Mesothelial cell of epicardium (in vitro differentiated cells): ENCODE measurements at regions not wholly inside any gene's neighbourhood (a gene's known extent, or its start where the extent isn't known, plus 50 kb on each side); places are given as distances from the start of the nearest gene placed in this dataset.

Experiments
- DNase-seq, 2 experiments: peaks; one replicate each; pipeline ENCODE4 v3.0.0; 2021; ENCODE audit warnings: low spot score in 2 of 2; ENCODE audit not compliant: unreplicated experiment in 2 of 2
- H3K27ac Mint-ChIP-seq: 2 replicates; pipeline ENCODE4 v1.8.0; 2021; ENCODE audit warnings: mixed read lengths
- H3K27me3 Mint-ChIP-seq: 2 replicates; pipeline ENCODE4 v1.8.0; 2021; ENCODE audit warnings: low read depth, mixed read lengths
- H3K36me3 Mint-ChIP-seq: 2 replicates; pipeline ENCODE4 v1.8.0; 2021; ENCODE audit warnings: mixed read lengths
- H3K4me1 Mint-ChIP-seq: 2 replicates; pipeline ENCODE4 v1.8.0; 2021; ENCODE audit warnings: mixed read lengths
- H3K4me3 Mint-ChIP-seq: 2 replicates; pipeline ENCODE4 v1.8.0; 2021; ENCODE audit warnings: mild to moderate bottlenecking, moderate library complexity, mixed read lengths
- H3K9me3 Mint-ChIP-seq: 2 replicates; pipeline ENCODE4 v1.8.0; 2021; ENCODE audit warnings: mixed read lengths
- TF ChIP-seq, protein P1 (sequence below): fragments of 200-600 bp; sonication (generic); IDR thresholded peaks from one replicate; pipeline ENCODE4 v1.5.0; 2021; ENCODE audit warnings: antibody characterized with exemption; ENCODE audit not compliant: unreplicated experiment

DNA sequence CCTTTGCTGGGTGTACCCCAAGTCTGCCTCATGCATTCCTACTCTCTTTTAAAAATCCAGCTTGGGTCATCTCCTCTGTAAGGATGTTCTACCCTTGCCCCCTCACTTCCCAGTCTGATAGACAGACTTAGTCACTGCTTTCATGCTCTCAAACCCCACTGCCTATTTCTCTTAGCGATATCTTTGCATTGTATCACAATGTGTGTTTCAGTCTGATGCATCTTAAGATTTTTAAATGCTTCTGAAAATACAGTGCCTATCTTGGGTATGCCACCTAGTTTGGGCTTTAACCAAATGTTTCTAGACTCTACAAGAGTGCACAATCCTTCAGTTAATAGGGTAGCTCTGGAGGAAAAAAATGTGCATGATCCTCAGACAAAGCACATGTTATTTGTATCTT is 97.8 kb downstream of the SNX18 start:
- no peaks in the 10 kb centered on the region for H3K36me3 Mint-ChIP-seq
- DNase-seq, result no peak
- TF ChIP-seq, protein P1, sequence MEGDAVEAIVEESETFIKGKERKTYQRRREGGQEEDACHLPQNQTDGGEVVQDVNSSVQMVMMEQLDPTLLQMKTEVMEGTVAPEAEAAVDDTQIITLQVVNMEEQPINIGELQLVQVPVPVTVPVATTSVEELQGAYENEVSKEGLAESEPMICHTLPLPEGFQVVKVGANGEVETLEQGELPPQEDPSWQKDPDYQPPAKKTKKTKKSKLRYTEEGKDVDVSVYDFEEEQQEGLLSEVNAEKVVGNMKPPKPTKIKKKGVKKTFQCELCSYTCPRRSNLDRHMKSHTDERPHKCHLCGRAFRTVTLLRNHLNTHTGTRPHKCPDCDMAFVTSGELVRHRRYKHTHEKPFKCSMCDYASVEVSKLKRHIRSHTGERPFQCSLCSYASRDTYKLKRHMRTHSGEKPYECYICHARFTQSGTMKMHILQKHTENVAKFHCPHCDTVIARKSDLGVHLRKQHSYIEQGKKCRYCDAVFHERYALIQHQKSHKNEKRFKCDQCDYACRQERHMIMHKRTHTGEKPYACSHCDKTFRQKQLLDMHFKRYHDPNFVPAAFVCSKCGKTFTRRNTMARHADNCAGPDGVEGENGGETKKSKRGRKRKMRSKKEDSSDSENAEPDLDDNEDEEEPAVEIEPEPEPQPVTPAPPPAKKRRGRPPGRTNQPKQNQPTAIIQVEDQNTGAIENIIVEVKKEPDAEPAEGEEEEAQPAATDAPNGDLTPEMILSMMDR, result no peak
- H3K27ac Mint-ChIP-seq, result no peak overlapping the region
- H3K27me3 Mint-ChIP-seq, result peaks cover 8% of the 10 kb centered on the region
- H3K4me1 Mint-ChIP-seq, result peaks cover 9% of the 10 kb centered on the region
- H3K9me3 Mint-ChIP-seq, result no peaks in the 10 kb centered on the region
- no peak overlapping the region for H3K4me3 Mint-ChIP-seq

DNA sequence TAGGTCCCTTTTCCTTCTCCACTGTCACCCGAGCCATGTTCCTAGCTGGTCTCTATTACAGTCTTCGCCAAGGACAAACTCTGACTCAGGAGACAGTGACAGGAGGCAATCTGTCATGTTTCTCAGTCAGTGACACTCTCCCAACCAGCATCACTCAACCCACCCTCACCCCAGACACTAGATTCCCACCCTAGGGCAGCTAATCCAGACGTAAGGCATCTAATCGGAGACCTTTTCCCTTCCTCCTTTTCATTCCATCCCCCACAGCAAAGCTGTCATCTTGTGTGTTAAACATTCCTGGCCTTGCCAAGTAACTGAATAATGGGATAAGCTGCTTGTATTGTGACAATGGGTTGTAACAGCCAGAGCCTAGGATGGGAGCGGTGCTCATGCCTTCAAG is 95.2 kb downstream of the SNX18 start:
- H3K36me3 Mint-ChIP-seq, result no peaks in the 10 kb centered on the region
- DNase-seq, result no peak
- no peak overlapping the region for H3K4me3 Mint-ChIP-seq
- peaks cover 9% of the 10 kb centered on the region for H3K4me1 Mint-ChIP-seq
- no peaks in the 10 kb centered on the region for H3K27me3 Mint-ChIP-seq
- no peak overlapping the region for H3K27ac Mint-ChIP-seq
- H3K9me3 Mint-ChIP-seq, result peaks cover 8% of the 10 kb centered on the region
- TF ChIP-seq, protein P1, result no peak

DNA sequence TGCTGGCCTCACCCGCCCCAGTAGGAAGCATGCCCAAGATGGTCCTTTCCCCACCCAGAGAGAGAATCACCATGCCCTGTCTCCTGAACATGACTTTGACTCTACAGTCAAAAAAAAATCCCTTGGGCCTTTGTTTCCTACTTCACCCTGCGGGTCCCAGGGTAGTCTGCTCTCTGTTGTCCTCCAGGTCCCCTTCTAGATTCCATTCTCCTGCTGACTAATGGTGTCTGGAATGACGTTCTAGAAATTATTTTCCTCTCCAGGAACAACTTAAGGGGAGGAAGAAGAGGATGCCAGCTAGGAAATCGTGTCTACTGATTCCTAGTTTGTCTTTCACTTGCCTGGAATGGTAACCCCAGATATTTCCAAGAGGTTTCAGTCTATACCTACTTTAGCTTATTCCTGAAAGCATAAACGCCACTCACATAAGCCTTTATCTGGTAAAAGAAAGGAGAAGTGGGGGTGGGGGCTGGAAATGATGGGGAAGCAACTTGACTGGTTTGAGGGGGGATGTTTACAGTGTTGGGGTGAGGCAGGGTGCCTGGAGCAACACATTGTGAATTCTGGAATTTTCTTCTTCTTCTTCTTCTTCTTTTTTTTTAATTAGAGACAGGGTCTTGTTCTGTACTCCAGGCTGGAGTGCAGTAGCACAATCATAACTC is 93.9 kb downstream of the SNX18 start:
- H3K9me3 Mint-ChIP-seq, result peaks cover 8% of the 10 kb centered on the region
- H3K36me3 Mint-ChIP-seq, result no peaks in the 10 kb centered on the region
- no peak overlapping the region for H3K4me3 Mint-ChIP-seq
- H3K27ac Mint-ChIP-seq, result no peak overlapping the region
- TF ChIP-seq, protein P1, result no peak
- no peaks in the 10 kb centered on the region for H3K27me3 Mint-ChIP-seq
- no peak for DNase-seq
- peaks cover 4% of the 10 kb centered on the region for H3K4me1 Mint-ChIP-seq

DNA sequence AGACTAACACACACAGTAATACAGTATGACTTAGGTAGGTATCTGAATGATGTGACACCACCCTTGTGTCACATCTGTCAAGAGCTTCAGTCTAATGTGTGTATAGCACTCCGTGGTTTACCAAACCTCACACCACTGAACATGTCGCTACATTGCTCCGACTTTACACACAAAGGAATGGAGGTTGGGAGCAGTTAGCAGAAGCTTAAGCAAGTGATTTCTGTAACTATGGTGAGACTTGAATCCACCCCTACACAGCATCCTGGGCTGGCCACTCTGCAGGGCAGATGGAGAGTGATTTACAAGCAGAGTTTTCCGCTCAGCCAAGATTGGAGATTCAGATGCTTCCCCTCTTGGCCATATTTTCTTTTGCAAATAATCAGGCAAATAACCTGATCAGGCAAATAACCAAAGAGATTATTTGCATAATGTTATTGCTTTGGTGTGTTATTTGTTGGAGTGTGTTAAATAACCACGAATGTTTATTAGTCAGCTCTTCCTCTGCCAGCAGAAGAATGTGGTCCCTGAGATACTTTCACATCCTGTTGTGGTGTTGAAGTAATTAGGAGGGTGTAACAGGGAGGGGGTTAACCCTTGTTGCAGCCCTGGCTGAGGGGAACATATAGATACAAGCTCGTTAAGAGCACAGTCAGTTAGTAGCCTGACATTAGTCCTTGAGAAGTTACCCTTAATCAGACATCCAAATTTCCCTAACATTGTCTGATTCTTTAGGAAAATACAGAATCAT is 92.8 kb downstream of the SNX18 start:
- H3K27me3 Mint-ChIP-seq, result no peaks in the 10 kb centered on the region

DNA sequence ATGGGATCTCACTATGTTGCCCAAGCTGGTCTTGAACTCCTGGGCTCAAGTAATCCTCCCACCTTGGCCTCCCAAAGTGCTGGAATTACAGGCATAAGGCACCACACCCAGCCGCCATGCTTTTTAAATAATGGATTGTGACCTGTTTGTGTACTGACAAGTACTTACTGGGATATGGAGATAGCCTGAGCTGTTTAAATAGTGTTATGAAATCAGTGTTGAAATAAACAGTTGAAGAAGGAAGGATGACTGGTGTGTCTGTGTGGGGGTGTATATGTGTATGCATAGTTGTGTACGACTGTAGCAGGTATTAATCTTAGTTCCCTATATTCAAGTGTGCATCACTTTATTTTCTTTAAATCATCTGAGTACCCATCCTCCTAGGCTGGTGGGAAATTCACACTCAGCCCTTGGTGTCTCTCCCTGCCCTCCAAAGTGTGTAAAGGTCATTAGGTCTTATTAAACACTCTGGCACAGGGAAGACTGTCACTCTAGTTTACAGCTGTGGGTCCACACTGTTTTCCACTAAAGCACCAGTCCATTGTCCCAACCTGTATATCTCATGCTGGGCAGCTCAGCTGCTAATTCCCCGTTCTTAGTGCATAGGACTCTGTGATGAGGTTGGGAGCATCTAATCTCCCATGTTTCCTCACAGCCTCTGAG is 91.0 kb downstream of the SNX18 start:
- no peak for DNase-seq
- H3K4me3 Mint-ChIP-seq, result no peak overlapping the region
- H3K36me3 Mint-ChIP-seq, result no peaks in the 10 kb centered on the region
- peaks cover 8% of the 10 kb centered on the region for H3K9me3 Mint-ChIP-seq
- TF ChIP-seq, protein P1, result no peak
- H3K4me1 Mint-ChIP-seq, result no peaks in the 10 kb centered on the region
- no peak overlapping the region for H3K27ac Mint-ChIP-seq
- H3K27me3 Mint-ChIP-seq, result no peaks in the 10 kb centered on the region

More for the DNA sequence above, 92.8 kb downstream of the SNX18 start:
- Mint-ChIP-seq H3K36me3 (no peaks in the 10 kb centered on the region), H3K4me1 (peaks cover 4% of the 10 kb centered on the region), H3K27ac (no peak overlapping the region), H3K4me3 (no peak overlapping the region), H3K9me3 (peaks cover 8% of the 10 kb centered on the region)
- DNase-seq, result no peak
- TF ChIP-seq, protein P1, result no peak
